HG03159 (cell line): ENCODE measurements at regions not wholly inside any gene's neighbourhood (a gene's known extent, or its start where the extent isn't known, plus 50 kb on each side); places are given as distances from the start of the nearest gene placed in this dataset.
"Not testable (repeated sequence)": the region's sequence is repeated elsewhere in the genome, so short reads cannot be mapped to it uniquely, and the experiment has no call there.

ENCODE experiments used
- ATAC-seq: cut with Tn5 transposase; IDR thresholded peaks from one replicate; pipeline ENCODE4 v1.9.1; 2021; ENCODE audit warnings: mild to moderate bottlenecking, moderate library complexity; ENCODE audit not compliant: unreplicated experiment

DNA sequence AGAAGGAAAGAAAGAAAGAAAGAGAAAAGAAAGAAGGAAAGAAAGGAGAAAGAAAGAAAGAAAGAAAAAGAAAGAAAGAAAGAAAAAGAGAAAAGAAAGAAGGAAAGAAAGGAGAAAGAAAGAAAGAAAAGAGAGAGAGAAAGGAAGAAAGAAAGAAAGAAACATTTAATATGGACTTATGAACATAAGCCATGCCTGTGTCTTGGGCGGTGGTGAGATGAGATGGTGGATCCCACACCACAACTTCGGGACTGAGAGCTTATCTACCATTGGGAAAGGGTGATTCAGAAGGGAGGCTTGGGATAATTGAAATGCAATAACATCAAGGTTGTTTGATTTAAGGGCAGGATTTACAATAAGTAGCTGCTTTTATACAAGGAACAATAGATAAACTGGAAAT is 843.9 kb upstream of the AUTS2 start:
- ATAC-seq: no peak

DNA sequence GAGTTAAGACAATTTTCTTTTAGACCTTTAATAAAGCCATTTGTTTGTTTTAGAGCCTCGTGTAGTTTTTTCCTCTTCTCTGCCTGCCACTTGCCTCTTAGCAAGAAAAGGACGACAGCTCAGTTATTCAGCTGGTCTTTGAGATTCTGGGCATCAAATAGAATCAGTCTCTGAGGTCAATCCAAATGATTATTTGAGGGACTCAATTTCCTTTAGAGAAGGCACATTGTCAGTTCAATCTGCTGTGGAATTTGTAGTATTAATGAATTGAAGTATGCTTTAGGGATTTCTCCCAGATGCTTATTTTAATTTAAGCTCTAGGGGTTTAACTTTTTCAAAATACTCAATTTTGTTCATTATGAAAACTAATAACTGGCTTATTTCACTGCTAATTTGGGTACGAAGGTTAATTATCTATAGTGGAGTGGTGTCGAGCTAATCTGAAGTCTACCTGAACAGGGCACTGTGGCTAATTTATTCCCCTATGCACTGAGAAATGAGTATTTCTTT is 841.2 kb upstream of the AUTS2 start:
- no peak for ATAC-seq

DNA sequence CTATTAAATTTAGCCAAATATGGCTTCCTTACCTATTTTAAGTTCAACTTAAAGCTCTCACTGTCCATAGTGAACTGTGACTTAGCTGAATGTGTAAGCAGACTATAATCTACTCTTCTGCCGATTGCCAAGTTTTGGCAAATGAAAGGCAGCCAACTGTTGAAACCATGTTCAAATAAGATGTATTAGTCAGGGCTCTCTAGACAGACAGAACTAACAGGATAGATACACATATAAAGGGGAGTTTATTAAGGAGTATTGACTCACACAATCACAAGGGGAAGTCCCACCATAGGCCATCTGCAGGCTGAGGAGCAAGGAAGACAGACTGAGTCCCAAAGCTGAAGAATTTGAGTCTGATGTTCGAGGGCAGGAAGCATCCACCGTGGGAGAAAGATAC is 837.7 kb upstream of the AUTS2 start:
- ATAC-seq: no peak

DNA sequence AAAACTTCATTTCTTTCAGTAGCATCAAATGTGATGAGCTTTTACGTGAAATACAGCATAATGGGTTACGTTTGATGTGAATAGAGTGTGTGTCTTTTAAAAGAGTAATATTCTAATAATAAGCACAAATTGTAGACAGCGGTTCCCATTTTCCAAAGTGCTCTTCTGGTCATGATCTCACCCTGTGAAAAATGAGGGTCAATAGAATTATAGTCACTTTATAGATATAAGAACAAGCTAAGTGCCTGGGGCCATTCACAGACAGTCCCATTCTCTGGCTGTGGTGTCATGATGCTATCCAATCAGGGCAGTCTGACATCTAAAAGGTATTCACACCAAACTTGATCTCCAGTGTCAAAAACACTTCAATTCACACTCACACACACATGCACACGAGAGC is 830.8 kb upstream of the AUTS2 start:
- no peak for ATAC-seq

DNA sequence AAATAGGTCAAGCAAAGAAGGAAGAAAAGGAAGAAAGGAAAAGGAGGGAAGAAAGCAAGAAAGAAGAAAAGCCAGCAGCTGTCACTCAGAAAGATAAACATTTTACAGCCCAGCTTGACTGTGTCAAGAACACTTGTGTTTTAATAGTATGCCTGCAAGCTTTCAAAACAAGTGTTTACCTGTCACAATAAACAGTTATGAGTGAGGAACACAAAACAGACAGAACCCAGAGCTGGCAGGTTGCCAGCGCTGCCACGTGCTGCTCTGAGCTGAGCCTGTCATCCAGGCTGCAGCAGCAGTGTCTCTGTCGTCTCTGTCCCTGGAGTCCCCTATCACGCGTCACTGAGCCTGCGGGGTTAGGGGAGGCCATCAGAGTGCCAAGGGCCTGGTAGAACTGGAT is 827.6 kb upstream of the AUTS2 start:
- no peak for ATAC-seq

DNA sequence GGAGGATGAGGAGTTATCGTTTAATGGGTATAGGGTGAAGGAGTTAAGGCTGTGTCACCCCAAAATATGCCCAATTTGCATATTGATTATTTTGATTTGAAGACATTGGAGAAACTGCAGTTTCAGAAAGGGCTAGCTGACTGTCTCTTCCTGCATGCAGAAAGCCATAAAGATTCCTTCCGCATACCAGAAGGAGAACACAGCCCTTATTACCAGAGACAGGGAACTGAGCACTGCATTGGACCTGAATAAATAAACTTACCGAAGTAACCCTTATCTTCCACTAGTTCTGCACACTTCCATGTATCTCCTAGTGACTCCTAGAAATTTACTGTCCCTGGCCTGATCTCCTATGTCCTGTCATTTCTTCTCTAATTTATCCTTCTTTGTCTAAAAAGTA is 821.9 kb upstream of the AUTS2 start:
- ATAC-seq: no peak

DNA sequence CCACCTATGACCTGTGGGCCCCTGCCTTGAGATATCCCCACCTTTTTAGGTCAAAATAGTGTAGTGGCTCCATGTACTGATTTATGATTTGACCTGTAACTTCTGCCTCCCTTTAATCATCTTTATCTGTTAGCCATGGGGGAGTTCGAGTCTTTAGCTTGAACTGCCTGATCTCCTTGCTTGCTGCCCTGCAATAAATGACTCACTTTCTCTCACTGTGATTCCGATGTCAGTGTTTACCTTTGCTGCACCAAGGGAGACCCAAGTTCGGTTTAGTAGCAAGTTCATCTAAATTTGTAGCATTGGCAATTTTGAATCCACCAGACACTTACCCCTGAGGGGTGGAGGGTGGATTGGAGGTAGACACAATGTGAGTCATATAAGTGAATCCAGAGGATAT is 814.6 kb upstream of the AUTS2 start:
- ATAC-seq: no peak

DNA sequence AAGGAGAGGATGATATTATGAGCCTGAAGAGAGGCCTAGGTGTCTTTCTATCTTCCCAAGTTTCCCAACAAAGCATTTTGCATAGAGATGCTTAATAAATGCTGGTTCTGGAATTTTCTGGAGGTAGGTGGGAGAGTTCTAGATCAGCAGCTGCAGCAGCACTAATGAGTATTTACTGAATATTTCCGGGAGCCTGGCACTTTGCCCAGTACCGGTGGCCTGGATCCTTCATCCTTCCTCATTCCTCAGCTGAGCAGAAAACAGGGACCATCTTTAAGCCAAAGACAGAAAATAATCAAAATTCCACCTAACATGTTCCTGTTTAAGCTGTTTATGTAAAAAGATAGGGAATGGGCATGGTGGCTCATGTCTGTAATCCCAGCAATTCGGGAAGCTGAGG is 813.2 kb upstream of the AUTS2 start:
- no peak for ATAC-seq

DNA sequence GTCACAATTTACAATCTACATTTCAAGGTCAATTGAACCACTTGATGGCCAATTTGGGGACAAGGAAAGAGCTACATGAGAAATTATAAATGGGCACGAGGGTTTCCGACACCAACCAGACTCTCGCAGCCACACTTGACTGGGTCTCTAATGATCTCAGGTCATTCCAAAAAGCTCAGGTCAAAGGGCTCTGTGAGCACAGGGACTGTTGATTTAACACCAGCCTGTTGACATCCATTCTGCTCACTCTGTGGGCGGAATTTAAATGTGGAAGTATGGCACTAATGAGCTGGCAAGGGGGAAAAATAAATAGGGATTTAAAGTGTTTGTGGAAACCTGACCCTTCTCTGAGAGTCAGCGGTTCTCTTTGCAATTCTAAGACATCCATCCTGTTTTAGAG is 810.7 kb upstream of the AUTS2 start:
- no peak for ATAC-seq

DNA sequence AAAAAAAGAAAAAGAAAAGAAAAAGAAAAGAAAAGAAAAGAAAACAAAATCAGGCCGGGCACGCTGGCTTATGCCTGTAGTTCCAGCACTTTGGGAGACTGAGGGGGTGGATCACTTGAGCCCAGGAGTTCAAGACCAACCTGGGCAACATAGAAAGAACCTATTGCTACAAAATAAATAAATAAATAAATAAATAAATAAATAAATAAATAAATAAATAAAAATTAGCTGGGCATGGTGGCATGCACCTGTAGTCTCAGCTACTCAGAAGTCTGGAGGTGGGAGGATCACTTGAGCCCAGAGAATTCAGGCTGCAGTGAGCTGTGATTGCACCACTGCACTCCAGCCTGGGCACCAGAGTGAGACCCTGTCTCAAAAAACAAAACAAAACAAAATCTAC is 809.7 kb upstream of the AUTS2 start:
- ATAC-seq: not testable (repeated sequence)

DNA sequence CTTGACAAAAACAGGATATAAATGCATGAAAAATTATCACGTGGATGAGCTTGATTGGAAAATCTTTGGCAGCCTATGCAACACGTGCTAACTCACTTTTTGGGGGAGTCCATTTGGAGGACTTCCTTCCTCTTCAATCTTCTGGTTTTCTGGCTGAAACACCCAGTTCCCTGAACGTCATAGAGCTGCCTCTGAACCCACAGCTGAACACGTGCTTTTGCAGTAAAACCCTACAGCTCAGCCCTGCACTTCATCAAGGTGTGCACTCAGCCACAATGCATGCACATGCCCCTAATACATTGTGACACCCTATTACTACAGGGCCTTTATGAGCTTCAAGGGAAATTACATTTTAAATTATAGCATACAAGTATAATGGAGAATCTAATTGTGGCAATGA is 808.7 kb upstream of the AUTS2 start:
- ATAC-seq: no peak

DNA sequence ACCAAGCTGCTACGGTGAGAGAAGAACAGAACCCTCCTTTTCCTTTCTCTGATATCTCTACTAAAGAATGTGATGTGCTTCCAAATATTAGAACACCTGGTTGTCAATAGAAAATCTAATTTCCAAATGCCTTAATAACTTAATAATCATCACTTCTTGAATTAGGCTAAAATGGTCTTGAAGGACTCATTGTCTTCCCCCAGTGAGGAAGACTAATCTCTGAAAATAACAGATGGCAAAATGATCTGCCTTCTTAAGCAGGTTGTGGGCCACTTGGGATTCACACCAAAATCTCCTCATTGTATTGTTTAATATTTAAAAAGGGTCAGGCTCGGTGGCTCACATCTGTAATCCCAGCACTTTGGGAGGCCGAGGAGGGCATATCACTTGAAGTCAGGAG is 805.9 kb upstream of the AUTS2 start:
- no peak for ATAC-seq

DNA sequence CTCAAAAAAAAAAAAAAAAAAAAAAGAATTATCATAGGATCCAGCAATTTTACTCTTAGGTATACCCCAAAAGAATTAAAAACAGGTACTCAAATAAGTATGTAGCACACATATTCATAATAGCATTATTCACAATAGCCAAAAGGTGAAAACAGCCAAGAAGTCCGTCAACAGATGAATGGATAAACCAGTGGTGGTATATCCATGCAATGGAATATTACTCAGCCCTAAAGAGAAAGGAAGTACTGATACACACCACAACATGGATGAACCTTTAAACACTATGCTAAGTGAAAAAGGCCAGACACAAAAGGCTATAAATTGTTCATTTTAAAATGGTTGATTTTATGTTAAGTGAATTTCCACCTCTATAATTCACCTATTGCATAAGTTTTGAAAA is 804.8 kb upstream of the AUTS2 start:
- no peak for ATAC-seq

DNA sequence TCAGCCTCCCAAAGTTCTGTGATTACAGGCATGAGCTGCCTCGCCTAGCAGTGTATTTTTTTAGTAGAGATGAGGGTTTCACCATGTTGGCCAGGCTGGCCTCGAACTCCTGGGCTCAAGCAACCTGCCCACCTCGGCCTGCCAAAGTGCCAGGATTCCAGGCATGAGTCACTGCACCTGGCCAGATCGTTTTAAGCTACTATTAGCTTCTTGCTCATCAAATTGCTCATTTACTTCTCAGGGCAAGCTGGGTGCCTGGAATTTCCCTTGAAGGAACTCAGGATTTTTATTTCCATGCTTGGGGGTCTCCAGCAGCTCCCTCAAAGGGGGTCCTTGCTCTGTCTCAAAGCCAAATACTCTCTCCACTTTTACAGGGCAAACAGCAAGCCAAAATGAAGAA is 798.0 kb upstream of the AUTS2 start:
- no peak for ATAC-seq

DNA sequence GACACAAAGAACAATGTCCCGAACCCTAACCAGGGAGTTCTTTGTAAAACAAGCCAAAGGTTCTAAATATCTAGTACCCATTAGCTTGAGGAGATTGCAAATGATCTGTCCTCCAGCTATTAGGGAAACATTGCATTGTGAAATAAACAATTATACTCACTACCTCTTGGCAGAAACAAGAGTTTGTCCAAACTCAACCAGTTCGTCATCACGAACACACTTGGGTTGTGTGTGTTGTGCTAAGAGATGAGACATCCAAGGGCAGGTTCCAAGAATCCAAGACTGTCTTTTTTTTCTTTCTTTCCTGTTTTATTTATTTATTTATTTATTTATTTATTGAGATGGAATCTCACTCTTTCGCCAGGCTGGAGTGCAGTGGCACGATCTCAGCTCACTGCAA is 793.1 kb upstream of the AUTS2 start:
- no peak for ATAC-seq

DNA sequence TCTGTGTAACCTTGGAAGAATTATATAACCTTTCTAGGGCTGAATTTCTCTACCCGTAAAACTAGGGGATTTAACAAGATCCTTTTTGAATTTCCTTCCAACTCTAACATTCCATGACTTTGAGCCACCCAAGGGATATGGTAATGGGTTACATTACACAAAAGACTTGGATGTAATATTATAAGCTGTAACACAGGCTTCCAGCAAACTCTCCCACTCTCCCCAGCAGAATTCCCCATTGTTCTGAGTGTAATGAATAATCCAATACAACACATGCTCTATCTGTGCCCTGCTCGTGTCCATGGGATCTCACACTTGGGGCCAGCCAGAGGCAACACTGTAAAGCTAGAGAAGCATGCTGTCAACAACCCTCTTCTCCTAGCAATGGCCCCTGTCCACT is 790.6 kb upstream of the AUTS2 start:
- ATAC-seq: no peak

DNA sequence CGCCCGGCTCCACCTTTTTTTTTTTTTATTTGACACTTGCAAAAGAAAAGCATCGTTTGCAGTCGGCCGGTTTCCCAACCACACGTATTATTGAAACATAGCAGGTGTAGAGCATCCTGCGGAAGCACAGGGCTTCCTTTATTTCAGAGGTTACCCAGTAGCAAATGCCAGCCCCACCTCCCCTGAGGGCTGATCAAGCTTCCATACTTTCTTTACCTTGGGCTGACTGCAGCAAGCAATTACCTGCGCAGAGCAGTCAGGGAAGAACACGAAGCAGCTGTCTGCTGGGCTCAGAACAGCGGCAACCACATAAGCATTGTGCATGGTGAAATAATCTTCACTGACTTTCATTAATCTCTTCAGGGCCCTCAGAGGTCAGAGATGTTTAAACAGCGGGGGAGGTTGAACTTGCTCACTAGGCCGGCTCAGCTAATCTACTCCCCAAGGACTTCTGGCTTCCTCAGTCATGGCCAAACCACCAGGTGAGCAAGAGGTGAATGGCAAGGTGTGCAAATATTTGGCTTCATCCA is 784.7 kb upstream of the AUTS2 start:
- no peak for ATAC-seq

DNA sequence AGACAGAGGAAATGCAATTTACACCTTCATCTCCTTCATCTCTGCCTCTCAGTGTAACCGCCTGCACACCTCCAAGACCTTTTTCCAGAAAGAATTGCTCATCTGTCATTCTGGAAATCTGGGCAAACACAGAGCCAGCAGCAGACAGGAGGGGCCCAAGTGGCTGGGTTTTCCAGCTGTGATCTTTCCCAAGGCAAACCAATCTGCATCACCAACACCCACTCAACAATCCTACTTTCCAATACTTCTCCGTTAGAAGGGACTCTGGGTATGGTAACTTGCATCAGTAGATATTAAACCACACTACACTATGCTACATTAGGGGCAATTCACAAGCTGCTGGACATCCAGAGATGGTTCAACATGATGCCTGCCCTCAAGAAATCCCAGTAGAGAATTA is 781.8 kb upstream of the AUTS2 start:
- ATAC-seq: no peak

DNA sequence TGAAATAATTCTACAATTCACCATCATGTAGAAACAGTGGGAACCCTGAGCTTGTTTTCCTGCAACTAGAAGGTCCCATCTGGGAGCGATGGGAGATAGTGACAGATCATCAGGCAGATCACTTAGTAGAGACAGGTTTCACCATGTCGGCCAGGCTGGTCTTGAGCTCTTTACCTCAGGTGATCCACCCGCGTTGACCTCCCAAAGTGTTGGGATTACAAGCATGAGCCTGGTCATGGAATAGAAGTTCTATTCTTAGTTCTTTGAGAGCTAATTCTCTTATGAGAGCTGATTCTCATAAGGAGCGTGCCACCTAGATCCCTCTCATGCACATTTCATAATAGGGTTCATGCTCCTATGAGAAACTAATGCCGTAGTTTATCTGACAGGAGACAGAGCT is 778.0 kb upstream of the AUTS2 start:
- no peak for ATAC-seq

DNA sequence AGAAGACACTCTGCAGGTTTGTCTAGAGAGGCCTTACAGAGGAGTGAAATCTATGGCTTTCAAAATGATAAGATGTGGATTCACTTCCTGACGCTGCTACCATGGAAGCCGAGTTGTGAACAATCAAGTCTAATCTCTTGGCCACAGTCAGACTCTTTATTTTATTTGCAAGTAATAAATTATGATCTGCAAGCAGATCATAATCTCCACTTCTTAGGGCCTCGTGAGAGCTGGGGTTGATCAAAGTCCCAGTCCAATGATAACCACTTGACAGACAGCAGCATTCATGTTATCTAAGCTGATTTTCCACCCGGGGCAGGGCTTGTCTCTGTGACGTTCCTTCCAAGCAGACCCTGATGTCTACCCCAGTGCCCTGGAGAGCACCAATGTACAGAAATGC is 776.4 kb upstream of the AUTS2 start:
- ATAC-seq: no peak

DNA sequence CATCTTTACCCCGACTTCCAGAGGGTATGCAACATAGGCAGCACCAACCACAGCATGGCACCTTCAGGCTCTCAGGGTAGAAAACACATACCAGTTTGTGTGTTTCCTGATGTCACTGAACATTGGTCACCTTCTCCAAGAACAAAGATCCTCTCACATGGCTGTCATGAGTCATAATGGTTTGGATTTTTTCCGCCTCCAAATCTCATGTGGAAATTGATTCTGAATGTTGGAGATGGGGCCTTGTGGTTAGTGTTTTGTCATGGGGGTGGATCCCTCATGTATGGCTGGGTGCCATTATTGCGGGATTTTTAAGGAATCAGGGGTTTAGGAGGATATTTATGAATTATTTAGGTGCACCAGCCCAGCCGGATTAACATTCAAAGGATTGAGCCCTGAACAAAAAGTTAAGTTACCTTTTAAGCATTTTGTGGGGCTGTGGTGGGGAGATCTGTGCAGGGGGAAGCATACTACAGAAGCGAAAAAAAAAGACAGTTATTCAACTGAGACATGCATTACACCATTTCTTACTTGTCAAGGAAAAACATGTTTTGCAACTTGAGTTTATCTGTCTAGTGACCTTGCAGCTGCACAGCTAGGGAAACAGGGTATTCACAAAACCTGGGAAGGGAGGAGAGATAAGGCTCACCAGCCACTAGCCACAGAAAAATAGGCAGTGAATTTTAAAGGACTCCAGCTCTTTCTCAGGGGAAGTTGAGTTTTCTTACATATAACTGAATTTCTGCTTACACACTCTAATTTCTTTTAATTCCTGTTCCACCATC is 774.1 kb upstream of the AUTS2 start:
- ATAC-seq: no peak

DNA sequence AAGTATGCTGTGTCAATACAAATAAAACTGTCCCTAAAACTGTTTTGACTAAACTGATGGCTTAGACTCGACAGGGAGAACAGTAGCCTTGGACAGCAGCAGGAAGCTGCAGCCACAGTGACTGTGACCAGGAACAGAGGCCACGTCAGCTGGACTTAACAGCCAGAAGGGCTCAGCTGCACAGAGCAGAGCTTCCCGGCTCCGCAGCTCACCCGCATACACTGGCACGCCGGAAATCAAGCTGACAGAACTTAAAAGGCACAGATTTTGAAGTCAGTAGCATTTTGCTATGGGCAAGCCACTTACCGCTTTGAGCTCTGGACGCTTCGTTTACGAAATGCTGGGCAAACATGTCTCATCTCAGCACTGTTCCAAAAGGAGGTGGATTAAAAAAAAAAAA is 769.7 kb upstream of the AUTS2 start:
- no peak for ATAC-seq

DNA sequence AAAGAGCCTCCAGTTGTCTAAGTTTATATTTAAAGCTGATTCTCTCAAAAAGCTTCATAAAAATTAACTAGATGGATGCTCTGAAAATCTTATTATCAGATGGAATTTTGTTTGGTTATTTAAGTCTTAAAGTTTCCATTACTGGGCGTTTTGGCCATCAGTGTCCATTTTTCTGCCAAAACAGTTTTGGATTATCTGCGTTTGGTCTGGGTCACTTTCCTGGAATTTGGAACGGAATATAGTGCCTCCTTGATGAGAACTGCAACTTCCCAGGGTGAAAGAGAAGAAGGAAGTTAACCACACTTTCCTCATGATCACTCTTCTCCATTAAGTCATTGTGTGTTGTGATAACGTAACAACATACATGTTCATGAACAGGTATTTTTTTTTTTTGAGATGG is 764.9 kb upstream of the AUTS2 start:
- ATAC-seq: no peak
